ENCODE measurements at regions not wholly inside any gene's neighbourhood (a gene's known extent, or its start where the extent isn't known, plus 50 kb on each side); places are given as distances from the start of the nearest gene placed in this dataset.

DNA sequence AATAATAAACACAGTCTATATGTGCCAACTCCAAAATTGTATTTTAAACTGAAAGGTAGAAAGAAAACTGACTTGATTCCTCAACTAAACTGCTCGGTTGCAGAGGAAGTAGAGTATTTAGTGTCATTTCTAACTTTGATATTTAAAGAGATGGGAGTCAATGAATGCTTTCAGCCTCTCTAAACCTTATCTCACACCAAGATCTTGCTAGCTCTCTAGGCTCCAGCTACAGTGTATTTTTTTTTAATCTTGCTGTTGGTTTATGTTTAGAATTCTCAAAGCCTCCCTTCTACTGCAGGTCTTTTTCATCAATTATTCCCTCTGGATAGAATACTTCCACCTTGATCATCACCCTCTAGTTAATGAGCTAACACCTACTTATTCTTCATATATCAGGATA lies 419.4 kb upstream of the ZNF462 start:
- no peaks in the 10 kb centered on the region for H3K27me3 Mint-ChIP-seq
- ATAC-seq: no peak
- no peaks in the 10 kb centered on the region for H3K4me1 Mint-ChIP-seq
- no peaks in the 10 kb centered on the region for H3K36me3 Mint-ChIP-seq (ENCODE audit: low read depth)
- no peak overlapping the region for H3K4me3 Mint-ChIP-seq
- no peak overlapping the region for H3K27ac Mint-ChIP-seq
- peaks cover 14% of the 10 kb centered on the region for H3K9me3 Mint-ChIP-seq
- no peak for DNase-seq

DNA sequence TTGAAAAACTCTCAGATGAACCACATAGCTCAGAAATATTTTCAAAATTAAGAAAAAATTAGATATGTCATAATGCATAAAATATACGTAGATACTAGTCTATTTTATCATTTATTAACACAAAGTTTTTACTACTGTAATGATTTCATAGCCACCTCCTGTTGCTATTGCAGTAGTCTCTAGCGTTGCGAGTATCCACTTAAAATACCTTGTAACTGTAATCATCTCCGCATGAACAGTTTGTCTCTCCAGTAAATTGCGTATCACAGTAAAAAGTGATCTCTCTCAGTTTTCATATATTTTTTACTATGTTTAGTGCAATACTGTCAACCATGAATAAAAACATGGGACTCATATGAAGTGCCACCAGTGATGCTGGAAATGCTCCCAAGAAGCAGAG lies 417.9 kb upstream of the ZNF462 start:
- Mint-ChIP-seq H3K27ac (no peak overlapping the region), H3K36me3 (ENCODE audit: low read depth) (no peaks in the 10 kb centered on the region), H3K9me3 (peaks cover 9% of the 10 kb centered on the region), H3K27me3 (no peaks in the 10 kb centered on the region), H3K4me1 (no peaks in the 10 kb centered on the region), H3K4me3 (no peak overlapping the region)
- no peak for ATAC-seq
- DNase-seq: no peak

DNA sequence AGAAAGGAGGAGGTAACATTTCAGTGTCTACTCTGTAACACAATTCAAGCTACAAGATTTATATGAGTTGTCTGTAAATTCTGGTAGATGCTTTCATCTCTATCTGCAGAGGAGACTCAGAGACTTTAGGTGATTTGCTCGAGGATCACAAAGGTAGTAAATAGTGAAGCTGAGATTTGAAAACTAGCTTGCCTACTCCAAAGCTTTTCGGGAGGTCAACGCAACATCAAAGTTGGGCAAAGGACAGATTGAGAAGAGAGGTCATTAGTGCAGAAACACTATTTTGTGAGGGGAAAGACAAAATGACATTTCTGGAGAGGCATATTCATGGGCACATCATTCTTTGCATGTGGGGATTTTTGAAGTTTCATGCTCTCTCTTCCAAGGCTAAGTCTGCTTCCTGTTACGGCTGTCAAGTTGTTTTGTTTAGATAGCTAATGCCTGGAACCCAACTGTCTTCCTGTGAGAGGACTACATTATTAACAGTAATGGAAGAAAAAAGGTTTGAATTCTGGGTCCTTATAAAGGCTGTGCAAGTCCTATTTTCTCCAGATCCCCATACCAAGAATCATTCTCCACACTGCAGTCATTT lies 413.5 kb upstream of the ZNF462 start:
- no peaks in the 10 kb centered on the region for H3K36me3 Mint-ChIP-seq (ENCODE audit: low read depth)
- ATAC-seq: no peak
- H3K4me1 Mint-ChIP-seq: no peaks in the 10 kb centered on the region
- DNase-seq: no peak
- H3K27me3 Mint-ChIP-seq: no peaks in the 10 kb centered on the region
- no peak overlapping the region for H3K4me3 Mint-ChIP-seq
- H3K9me3 Mint-ChIP-seq: peaks cover 5% of the 10 kb centered on the region
- no peak overlapping the region for H3K27ac Mint-ChIP-seq

DNA sequence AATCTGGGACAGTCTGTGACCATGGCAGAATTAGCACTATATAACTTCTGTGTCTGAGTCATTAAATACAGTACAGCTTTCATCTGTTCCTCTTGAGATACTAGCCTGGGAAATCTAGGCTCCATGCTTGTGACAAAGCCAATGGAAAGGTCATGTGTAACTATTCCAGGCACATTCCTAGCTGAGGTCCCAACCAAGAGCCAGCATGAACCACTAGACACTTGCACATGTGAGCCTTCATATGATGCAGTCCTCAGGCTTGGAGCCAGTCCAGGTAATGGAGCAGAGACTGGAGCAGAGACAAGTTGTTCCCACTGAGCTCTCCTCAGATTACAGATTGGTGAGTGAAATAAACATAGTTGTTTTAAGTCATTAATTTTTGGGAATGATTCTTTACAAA lies 412.4 kb upstream of the ZNF462 start:
- Mint-ChIP-seq H3K4me3 (no peak overlapping the region), H3K36me3 (ENCODE audit: low read depth) (no peaks in the 10 kb centered on the region), H3K27ac (no peak overlapping the region), H3K27me3 (no peaks in the 10 kb centered on the region), H3K9me3 (peaks cover 5% of the 10 kb centered on the region), H3K4me1 (no peaks in the 10 kb centered on the region)
- DNase-seq (no peak), ATAC-seq (no peak)

DNA sequence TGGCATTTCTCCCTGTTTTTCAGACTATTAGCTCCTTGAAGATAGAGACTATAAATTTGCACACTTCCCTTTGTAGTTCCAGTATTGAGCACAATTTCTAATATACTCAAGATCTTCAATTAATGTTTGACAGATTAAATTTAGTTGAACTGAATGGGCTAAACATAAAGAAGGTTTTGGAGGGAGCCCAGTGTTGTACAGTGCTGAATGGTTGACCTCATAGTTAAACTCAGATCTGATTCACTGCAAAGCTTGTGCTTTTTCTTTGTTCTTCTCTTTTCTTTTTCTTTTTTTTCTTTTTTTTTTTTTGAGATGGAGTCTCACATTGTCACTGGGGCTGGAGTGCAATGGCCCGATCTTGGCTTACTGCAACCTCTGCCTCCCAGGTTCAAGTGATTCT lies 411.7 kb upstream of the ZNF462 start:
- H3K9me3 Mint-ChIP-seq: peaks cover 5% of the 10 kb centered on the region
- DNase-seq (no peak), ATAC-seq (no peak)
- H3K36me3 Mint-ChIP-seq (ENCODE audit: low read depth): no peaks in the 10 kb centered on the region
- H3K4me3 Mint-ChIP-seq: no peak overlapping the region
- no peaks in the 10 kb centered on the region for H3K27me3 Mint-ChIP-seq
- H3K4me1 Mint-ChIP-seq: no peaks in the 10 kb centered on the region
- no peak overlapping the region for H3K27ac Mint-ChIP-seq

DNA sequence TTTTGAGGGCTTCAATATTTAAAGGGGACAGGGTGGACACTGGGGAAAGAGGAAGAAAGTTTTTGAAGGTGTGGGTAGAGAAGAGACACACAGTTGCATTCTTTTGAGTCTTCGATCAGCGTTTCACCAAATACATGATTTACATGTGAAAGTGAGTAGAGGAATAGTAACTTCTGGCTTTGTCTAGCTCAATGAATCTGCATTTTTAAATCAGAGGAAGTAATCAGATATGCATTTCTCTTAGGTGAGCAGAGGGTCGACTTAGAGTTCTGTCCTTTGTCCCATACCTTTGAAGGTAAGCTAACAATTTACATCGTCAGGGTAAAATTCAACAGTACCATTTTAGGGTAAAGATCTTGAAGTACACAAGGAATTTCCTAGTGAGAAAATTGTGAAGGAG lies 406.4 kb upstream of the ZNF462 start:
- Mint-ChIP-seq H3K27ac (no peak overlapping the region), H3K9me3 (peaks cover 26% of the 10 kb centered on the region)

DNA sequence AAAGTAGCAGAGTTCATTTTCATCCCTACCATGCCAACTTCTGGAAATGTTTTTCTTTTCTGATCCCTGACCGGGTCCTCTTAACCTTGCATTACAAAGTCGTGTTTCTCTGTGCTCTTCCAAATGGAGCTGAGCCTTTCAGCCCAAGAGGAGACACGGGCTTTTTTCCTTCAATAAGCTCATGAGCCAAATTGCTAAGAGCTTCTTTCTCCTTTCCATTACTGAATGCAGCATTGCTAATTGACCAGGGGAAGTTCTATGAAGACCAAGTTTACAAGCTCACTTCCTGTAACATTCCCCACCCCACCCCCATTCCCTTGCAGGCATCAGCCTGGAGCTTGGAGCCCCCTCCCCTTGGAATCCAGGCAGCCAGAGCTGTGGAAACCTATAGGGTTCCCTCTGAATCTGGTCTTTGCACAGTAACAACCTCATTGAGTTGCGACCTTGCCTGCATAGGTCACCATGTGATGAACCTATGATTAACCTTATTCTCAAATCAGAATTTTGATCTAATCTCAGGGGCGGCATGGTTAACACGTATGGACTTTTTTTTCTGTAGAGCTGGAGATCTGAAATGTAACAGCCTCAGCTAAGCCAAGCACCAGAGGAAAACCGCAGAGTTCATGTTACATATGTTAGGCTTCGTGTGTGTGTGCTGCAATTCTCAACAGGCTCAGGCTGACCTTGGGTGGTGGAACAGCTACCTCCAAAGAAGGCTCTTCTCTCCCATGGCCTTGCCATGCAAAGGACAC lies 395.7 kb upstream of the ZNF462 start:
- Mint-ChIP-seq H3K9me3 (peaks cover 22% of the 10 kb centered on the region), H3K4me1 (no peaks in the 10 kb centered on the region), H3K27me3 (no peaks in the 10 kb centered on the region), H3K27ac (no peak overlapping the region), H3K36me3 (ENCODE audit: low read depth) (no peaks in the 10 kb centered on the region), H3K4me3 (no peak overlapping the region)
- ATAC-seq (no peak), DNase-seq (no peak)

More for the DNA sequence above, 406.4 kb upstream of the ZNF462 start:
- Mint-ChIP-seq H3K4me1 (no peaks in the 10 kb centered on the region), H3K36me3 (ENCODE audit: low read depth) (no peaks in the 10 kb centered on the region), H3K4me3 (no peak overlapping the region), H3K27me3 (no peaks in the 10 kb centered on the region)
- DNase-seq (no peak), ATAC-seq (no peak)

DNA sequence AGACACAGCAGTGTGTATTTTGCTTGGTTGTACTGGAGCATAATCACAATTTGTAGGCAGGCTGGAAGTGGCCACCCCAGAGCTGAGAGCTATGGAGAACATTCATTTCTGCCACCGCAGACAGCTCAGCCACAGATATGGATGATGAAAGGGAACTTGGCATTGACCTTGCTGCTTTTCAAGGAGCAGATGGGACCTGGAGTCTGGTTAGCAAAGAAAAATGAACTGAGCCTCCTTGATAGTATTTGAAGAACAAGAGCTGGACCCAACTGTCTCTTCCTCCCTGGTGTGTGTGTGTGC lies 395.2 kb upstream of the ZNF462 start:
- Mint-ChIP-seq H3K27me3 (no peaks in the 10 kb centered on the region), H3K4me3 (no peak overlapping the region), H3K27ac (no peak overlapping the region), H3K9me3 (peaks cover 22% of the 10 kb centered on the region), H3K36me3 (ENCODE audit: low read depth) (no peaks in the 10 kb centered on the region), H3K4me1 (no peaks in the 10 kb centered on the region)
- DNase-seq (no peak), ATAC-seq (no peak)

DNA sequence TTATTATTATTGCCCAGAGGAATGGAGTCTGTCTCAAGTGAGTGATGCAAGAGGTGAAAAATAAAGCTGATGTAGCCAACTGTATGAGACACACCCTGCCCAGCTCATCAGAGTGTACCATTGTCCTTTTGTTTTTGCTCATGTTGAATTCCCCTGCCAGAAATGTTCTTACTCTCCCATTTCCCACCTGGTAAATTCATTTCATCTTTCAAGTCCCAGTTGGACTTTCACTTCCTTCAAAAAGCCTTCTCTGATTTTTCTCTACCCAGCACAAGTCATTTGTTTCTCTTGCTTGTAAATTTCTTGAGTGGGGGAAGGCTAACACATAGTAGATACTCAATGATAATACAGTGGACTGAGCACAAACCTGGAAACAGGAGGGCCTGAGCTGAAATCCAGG lies 394.5 kb upstream of the ZNF462 start:
- Mint-ChIP-seq H3K27me3 (no peaks in the 10 kb centered on the region), H3K36me3 (ENCODE audit: low read depth) (no peaks in the 10 kb centered on the region), H3K9me3 (peaks cover 22% of the 10 kb centered on the region), H3K4me1 (no peaks in the 10 kb centered on the region), H3K27ac (no peak overlapping the region), H3K4me3 (no peak overlapping the region)
- DNase-seq (no peak), ATAC-seq (no peak)

DNA sequence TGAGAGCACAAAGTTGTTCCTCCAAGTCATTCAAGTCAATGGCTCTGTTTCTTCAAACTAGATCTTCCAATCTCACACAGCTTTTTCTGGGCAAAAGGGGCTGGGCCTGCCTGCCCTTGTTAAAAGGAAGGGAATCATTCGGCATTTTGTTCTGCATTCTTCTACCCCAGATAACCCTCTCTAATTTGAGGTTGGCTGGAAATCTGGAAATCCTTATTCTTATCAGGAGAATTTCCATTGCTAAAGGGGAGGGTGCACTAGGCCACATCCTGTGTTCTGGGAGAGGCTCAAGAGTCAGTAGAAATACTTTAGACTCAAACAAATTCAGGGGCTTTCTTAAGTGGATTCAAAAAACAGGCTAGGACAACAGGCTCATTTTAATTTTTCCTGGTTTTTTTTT lies 384.7 kb upstream of the ZNF462 start:
- no peak overlapping the region for H3K27ac Mint-ChIP-seq
- H3K4me1 Mint-ChIP-seq: no peaks in the 10 kb centered on the region
- H3K9me3 Mint-ChIP-seq: peaks cover 15% of the 10 kb centered on the region
- no peak overlapping the region for H3K4me3 Mint-ChIP-seq
- DNase-seq: no peak
- no peaks in the 10 kb centered on the region for H3K36me3 Mint-ChIP-seq (ENCODE audit: low read depth)
- H3K27me3 Mint-ChIP-seq: no peaks in the 10 kb centered on the region
- ATAC-seq: no peak

DNA sequence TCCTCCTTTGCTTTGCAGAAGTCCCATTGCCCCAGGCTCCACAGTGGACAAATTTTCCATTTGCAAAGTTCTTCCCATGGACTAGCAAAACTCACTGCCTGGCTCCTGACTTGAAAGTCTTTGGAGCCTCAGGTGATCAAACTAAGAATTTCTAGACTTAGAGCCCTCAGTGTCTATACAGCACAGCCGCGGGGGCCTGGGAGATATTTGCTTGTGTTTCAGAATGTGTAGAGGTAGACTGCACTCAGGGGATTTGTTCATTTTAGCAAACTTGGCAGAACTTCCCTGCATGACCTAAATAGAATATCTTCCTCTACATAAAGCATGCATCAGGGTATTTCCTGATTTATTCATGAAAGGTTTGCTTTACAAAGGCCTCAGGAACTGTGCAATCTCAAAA lies 384.2 kb upstream of the ZNF462 start:
- H3K27ac Mint-ChIP-seq: no peak overlapping the region
- ATAC-seq: no peak
- H3K36me3 Mint-ChIP-seq (ENCODE audit: low read depth): no peaks in the 10 kb centered on the region
- DNase-seq: no peak
- no peak overlapping the region for H3K4me3 Mint-ChIP-seq
- H3K9me3 Mint-ChIP-seq: peaks cover 15% of the 10 kb centered on the region
- H3K27me3 Mint-ChIP-seq: no peaks in the 10 kb centered on the region
- no peaks in the 10 kb centered on the region for H3K4me1 Mint-ChIP-seq

DNA sequence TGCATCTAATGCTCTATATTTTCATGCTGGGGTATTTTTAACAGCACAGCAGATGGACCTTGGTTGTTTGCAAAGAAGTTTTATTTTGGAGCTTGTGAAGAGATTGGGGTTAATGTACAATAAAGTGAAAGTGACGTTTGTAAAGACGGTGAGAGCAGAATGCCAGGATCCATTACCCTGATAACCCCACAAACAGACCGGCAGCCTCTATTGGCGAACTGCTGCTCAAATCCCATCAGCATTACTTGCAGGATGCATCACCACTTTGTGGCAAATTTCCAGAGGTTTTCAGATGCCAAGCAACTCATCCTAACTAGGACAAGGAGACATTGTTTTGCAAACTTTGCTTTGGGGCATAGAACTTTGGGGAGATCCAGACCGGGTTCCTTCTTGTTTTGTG lies 383.3 kb upstream of the ZNF462 start:
- H3K4me3 Mint-ChIP-seq: no peak overlapping the region
- DNase-seq: no peak
- H3K4me1 Mint-ChIP-seq: no peaks in the 10 kb centered on the region
- no peaks in the 10 kb centered on the region for H3K36me3 Mint-ChIP-seq (ENCODE audit: low read depth)
- H3K27me3 Mint-ChIP-seq: no peaks in the 10 kb centered on the region
- H3K27ac Mint-ChIP-seq: no peak overlapping the region
- peaks cover 7% of the 10 kb centered on the region for H3K9me3 Mint-ChIP-seq
- no peak for ATAC-seq

DNA sequence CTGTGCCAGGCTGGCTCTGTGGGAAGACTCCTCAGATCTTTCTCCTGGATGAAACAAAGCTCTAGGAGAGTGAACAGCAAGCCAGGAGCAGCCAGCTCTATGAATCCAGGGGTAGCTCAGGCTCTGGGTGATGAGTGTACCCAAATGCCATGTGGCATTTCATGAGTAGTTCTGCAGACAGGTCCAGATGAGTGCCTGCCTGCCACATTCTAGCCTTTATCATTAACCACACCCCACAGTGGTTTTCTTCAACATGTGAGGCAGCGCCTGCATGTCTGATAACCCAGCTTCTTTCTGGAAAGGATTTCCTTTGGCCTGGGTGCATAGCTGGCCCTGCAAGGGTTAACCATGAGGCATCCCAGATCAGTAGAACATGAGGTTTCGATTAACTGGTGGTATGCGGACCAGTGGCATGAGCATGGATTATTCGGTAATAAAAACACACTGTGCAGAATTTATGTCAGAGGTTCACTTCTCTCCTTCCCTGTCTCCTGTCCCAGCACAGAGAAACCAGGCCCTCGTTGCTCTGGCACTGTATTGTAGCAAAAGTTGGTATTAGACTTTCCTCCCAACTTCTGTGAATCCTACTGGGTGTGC lies 381.9 kb upstream of the ZNF462 start:
- H3K27me3 Mint-ChIP-seq: no peaks in the 10 kb centered on the region
- ATAC-seq: no peak
- no peak for DNase-seq
- H3K4me1 Mint-ChIP-seq: no peaks in the 10 kb centered on the region
- H3K36me3 Mint-ChIP-seq (ENCODE audit: low read depth): no peaks in the 10 kb centered on the region
- no peaks in the 10 kb centered on the region for H3K9me3 Mint-ChIP-seq
- no peak overlapping the region for H3K27ac Mint-ChIP-seq
- no peak overlapping the region for H3K4me3 Mint-ChIP-seq

DNA sequence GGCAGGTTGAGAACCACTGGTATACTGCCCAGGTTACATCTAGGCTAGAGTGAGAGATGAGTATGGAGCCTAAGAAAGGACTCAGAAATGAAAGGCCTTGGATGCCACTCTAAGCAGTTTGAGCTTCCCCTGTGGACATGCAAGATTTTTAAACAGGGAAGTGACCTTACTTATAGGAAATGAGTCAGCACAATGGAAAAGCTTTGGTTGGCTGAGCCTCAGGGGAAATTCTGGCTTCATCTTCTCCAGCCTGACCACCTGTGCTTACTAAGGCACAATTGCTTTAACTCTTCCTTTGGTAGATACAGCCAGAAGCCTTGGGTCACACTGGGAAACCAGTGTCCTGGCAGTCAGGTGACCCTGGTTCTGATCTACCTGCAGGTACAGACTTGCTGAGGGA lies 380.2 kb upstream of the ZNF462 start:
- Mint-ChIP-seq H3K27ac (no peak overlapping the region), H3K27me3 (no peaks in the 10 kb centered on the region), H3K36me3 (ENCODE audit: low read depth) (no peaks in the 10 kb centered on the region), H3K4me1 (no peaks in the 10 kb centered on the region), H3K9me3 (no peaks in the 10 kb centered on the region), H3K4me3 (no peak overlapping the region)
- ATAC-seq: no peak
- no peak for DNase-seq

DNA sequence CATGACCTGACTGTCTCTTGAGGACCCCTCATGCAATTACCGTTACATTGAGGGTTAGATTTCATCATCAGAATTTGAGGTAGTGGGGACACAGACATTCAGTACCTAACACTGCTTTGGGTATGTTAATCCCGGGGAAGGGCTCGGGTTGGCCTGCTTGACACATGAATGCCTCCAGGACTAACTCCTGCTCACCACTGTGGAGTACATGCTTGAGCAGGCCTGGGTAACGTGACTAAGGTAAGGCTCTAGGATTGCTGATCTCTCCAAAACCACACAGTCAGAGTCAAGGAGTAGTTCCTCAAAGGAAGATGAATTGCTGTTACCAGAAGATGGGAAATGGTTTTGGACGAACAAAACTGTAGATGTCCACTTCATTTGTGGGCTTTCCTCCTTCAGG lies 376.3 kb upstream of the ZNF462 start:
- ATAC-seq: no peak
- Mint-ChIP-seq H3K36me3 (ENCODE audit: low read depth) (no peaks in the 10 kb centered on the region), H3K9me3 (peaks cover 12% of the 10 kb centered on the region), H3K27ac (no peak overlapping the region), H3K4me3 (no peak overlapping the region), H3K27me3 (no peaks in the 10 kb centered on the region), H3K4me1 (no peaks in the 10 kb centered on the region)
- DNase-seq: no peak

Measured in activated naive CD8-positive, alpha-beta T cell treated with anti-CD3 and anti-CD28 coated beads, Interleukin-2, amount 50 U/mL, for 24 hours (primary cell).